Suprapubic skin (tissue), 4 donors: ENCODE measurements at regions not wholly inside any gene's neighbourhood (a gene's known extent, or its start where the extent isn't known, plus 50 kb on each side); places are given as distances from the start of the nearest gene placed in this dataset.

ENCODE experiments used
- DNase-seq, 2 donors: peaks; one replicate each; pipeline ENCODE4 v3.0.0-alpha.2; 2019; ENCODE audit warnings: low spot score in 2 of 2
- H3K27ac ChIP-seq: fragments of 200-600 bp; sonication (generic); one replicate; pipeline ENCODE4 v1.5.1; 2019
- H3K27me3 ChIP-seq: fragments of 200-600 bp; sonication (generic); one replicate; pipeline ENCODE4 v1.5.1; 2019
- H3K36me3 ChIP-seq: fragments of 200-600 bp; sonication (generic); one replicate; pipeline ENCODE4 v1.5.1; 2019
- H3K4me1 ChIP-seq: fragments of 200-600 bp; sonication (generic); one replicate; pipeline ENCODE4 v1.5.1; 2019
- H3K4me3 ChIP-seq: fragments of 200-600 bp; sonication (generic); one replicate; pipeline ENCODE4 v1.5.1; 2019; ENCODE audit warnings: mild to moderate bottlenecking
- H3K9me3 ChIP-seq: fragments of 200-600 bp; sonication (generic); one replicate; pipeline ENCODE4 v1.5.1; 2019
- CTCF ChIP-seq, 2 donors: fragments of 200-600 bp in 1 of 2; fragments of 450-650 bp in 1 of 2; sonication (generic) in 1 of 2; IDR thresholded peaks; one replicate each; pipeline ENCODE4 v1.5.1; 2016 to 2019; ENCODE audit warnings: antibody characterized with exemption in 2 of 2, mild to moderate bottlenecking in 1 of 2, moderate library complexity in 1 of 2
- EP300 ChIP-seq: sonication (generic); formaldehyde crosslinking; IDR thresholded peaks from one replicate; pipeline ENCODE4 v1.6.1; 2017; ENCODE audit warnings: antibody characterized with exemption
- POLR2A ChIP-seq, 2 donors: fragments of 450-650 bp; IDR thresholded peaks; one replicate each; pipeline ENCODE4 v1.6.1; 2017; ENCODE audit warnings: antibody characterized with exemption in 2 of 2, mild to moderate bottlenecking in 2 of 2, moderate library complexity in 2 of 2
- POLR2AphosphoS5 ChIP-seq, 3 donors: sonication (generic); formaldehyde crosslinking; IDR thresholded peaks; one replicate each; pipeline ENCODE4 v1.6.1; 2017; ENCODE audit warnings: antibody characterized with exemption in 3 of 3
- WGBS: methylation state at CpG from one replicate; pipeline ENCODE4 v1.1.5; 2018; 5-methylcytosine and 5-hydroxymethylcytosine counted together

GRCh38 chr1:228867108-228867950, 132.1 kb downstream of the RHOU start:
- H3K27ac ChIP-seq, result no peak overlapping the region
- no peak for DNase-seq
- no peaks in the 10 kb centered on the region for H3K27me3 ChIP-seq
- H3K9me3 ChIP-seq, result no peaks in the 10 kb centered on the region
- TF ChIP-seq EP300, result no peak
- TF ChIP-seq POLR2AphosphoS5 (IDR thresholded peaks at IDR 0.05), result no peak
- no peak for TF ChIP-seq POLR2A (IDR thresholded peaks at IDR 0.05)
- no peak for TF ChIP-seq CTCF (IDR thresholded peaks at IDR 0.05)
- H3K4me3 ChIP-seq, result no peak overlapping the region
- peaks cover 16% of the 10 kb centered on the region for H3K4me1 ChIP-seq
- WGBS, result 79% methylated on average over 7 of the region's 7 CpGs
- H3K36me3 ChIP-seq, result no peaks in the 10 kb centered on the region

- WGBS, result 79% methylated on average over 10 of the region's 12 CpGs
- no peak overlapping the region for H3K27ac ChIP-seq
These were observed 132.9 kb downstream of the RHOU start for GRCh38 chr1:228867951-228868730.

GRCh38 chr1:228868731-228869024, 133.4 kb downstream of the RHOU start:
- no peaks in the 10 kb centered on the region for H3K27me3 ChIP-seq
- WGBS, result 87% methylated on average over 3 of the region's 3 CpGs
- H3K4me1 ChIP-seq, result peaks cover 6% of the 10 kb centered on the region
- H3K9me3 ChIP-seq, result no peaks in the 10 kb centered on the region
- no peak overlapping the region for H3K4me3 ChIP-seq
- TF ChIP-seq POLR2A (IDR thresholded peaks at IDR 0.05) (no peak), EP300 (no peak), POLR2AphosphoS5 (IDR thresholded peaks at IDR 0.05) (no peak), CTCF (IDR thresholded peaks at IDR 0.05) (no peak)
- no peak for DNase-seq
- H3K27ac ChIP-seq, result no peak overlapping the region
- H3K36me3 ChIP-seq, result no peaks in the 10 kb centered on the region

More at GRCh38 chr1:228867951-228868730, 132.9 kb downstream of the RHOU start:
- no peak for DNase-seq
- Histone ChIP-seq H3K4me3 (no peak overlapping the region), H3K36me3 (no peaks in the 10 kb centered on the region), H3K9me3 (no peaks in the 10 kb centered on the region), H3K27me3 (no peaks in the 10 kb centered on the region), H3K4me1 (peaks cover 8% of the 10 kb centered on the region)
- TF ChIP-seq EP300 (no peak), POLR2AphosphoS5 (IDR thresholded peaks at IDR 0.05) (no peak), CTCF (IDR thresholded peaks at IDR 0.05) (no peak), POLR2A (IDR thresholded peaks at IDR 0.05) (no peak)

GRCh38 chr1:228869312-228869824, 134.1 kb downstream of the RHOU start:
- DNase-seq, result no peak

More at GRCh38 chr1:228869312-228869824, 134.1 kb downstream of the RHOU start:
- no peak overlapping the region for H3K4me3 ChIP-seq
- 92% methylated on average over 7 of the region's 7 CpGs for WGBS
- no peak overlapping the region for H3K27ac ChIP-seq
- TF ChIP-seq EP300 (no peak), POLR2AphosphoS5 (IDR thresholded peaks at IDR 0.05) (no peak), CTCF (IDR thresholded peaks at IDR 0.05) (no peak), POLR2A (IDR thresholded peaks at IDR 0.05) (no peak)
- no peaks in the 10 kb centered on the region for H3K9me3 ChIP-seq
- H3K27me3 ChIP-seq, result no peaks in the 10 kb centered on the region
- peaks cover 6% of the 10 kb centered on the region for H3K4me1 ChIP-seq
- H3K36me3 ChIP-seq, result no peaks in the 10 kb centered on the region
